Right lobe of liver (tissue), 4 donors: ENCODE measurements at regions not wholly inside any gene's neighbourhood (a gene's known extent, or its start where the extent isn't known, plus 50 kb on each side); places are given as distances from the start of the nearest gene placed in this dataset.

Experiments
- POLR2A ChIP-seq: fragments of 450-650 bp; IDR thresholded peaks from one replicate; pipeline ENCODE4 v1.6.1; 2017; ENCODE audit warnings: antibody characterized with exemption, mild to moderate bottlenecking
- TF ChIP-seq, protein P1 (sequence below), 4 donors: fragments of 200-600 bp in 3 of 4; fragments of 450-650 bp in 1 of 4; IDR thresholded peaks; one replicate each; pipeline versions ENCODE4 v1.5.1 to v1.8.0; 2016 to 2022; ENCODE audit warnings: antibody characterized with exemption in 4 of 4, mild to moderate bottlenecking in 2 of 4
- donor health status: DM: no; HTN: no; CAD: no.
- donor health status: DM: no; HTN: no; CAD: no.
- donor health status: DM: no; HTN: yes; CAD: no.

DNA sequence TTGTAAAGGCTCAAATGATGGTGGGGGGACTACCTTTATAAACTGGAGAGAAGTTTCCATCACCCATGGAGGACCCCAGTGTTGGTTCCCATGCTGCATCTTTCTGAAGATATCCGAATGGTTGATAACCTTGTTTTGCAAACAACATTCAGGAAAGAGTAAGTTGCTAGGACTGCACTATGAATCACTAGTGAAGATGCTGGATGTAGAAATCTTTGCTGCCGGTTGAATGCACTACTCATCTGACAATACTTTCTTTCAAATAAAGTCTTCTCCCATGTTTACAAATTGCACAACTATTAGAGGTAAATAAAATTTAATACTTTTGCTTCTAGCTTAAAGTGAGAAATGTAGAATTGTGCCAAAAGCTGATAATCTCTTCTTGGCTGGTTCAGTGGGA lies 198.4 kb upstream of the SLITRK6 start:
- TF ChIP-seq, protein P1, sequence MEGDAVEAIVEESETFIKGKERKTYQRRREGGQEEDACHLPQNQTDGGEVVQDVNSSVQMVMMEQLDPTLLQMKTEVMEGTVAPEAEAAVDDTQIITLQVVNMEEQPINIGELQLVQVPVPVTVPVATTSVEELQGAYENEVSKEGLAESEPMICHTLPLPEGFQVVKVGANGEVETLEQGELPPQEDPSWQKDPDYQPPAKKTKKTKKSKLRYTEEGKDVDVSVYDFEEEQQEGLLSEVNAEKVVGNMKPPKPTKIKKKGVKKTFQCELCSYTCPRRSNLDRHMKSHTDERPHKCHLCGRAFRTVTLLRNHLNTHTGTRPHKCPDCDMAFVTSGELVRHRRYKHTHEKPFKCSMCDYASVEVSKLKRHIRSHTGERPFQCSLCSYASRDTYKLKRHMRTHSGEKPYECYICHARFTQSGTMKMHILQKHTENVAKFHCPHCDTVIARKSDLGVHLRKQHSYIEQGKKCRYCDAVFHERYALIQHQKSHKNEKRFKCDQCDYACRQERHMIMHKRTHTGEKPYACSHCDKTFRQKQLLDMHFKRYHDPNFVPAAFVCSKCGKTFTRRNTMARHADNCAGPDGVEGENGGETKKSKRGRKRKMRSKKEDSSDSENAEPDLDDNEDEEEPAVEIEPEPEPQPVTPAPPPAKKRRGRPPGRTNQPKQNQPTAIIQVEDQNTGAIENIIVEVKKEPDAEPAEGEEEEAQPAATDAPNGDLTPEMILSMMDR (IDR thresholded peaks at IDR 0.05): no peak
- TF ChIP-seq POLR2A: no peak
